Suppressor macrophage (primary cell): ENCODE measurements at regions not wholly inside any gene's neighbourhood (a gene's known extent, or its start where the extent isn't known, plus 50 kb on each side); places are given as distances from the start of the nearest gene placed in this dataset.

ENCODE experiments used
- DNase-seq, 4 experiments: peaks; one replicate each; pipeline ENCODE4 v3.0.0-alpha.2; 2020 to 2022

DNA sequence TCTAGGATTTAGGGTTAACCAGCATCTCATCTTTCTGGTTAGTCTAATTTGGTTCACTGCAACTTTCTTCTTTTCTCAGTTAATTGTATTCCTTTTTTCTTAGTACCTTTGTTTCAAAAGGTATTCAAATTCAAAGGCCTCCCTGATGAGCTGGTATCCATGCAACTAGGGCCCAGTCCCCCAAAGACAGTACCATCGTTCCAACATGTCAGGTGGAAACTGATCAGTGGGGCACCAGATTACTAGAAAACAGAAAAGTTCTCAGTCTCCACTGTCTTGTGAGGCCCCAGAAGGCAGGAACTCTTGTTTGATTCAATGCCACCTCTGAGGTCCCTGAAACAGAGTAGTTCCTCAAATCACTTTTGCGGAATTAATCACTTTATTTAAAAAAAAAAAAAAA lies 303.2 kb upstream of the NBEA start:
- DNase-seq: no peak

DNA sequence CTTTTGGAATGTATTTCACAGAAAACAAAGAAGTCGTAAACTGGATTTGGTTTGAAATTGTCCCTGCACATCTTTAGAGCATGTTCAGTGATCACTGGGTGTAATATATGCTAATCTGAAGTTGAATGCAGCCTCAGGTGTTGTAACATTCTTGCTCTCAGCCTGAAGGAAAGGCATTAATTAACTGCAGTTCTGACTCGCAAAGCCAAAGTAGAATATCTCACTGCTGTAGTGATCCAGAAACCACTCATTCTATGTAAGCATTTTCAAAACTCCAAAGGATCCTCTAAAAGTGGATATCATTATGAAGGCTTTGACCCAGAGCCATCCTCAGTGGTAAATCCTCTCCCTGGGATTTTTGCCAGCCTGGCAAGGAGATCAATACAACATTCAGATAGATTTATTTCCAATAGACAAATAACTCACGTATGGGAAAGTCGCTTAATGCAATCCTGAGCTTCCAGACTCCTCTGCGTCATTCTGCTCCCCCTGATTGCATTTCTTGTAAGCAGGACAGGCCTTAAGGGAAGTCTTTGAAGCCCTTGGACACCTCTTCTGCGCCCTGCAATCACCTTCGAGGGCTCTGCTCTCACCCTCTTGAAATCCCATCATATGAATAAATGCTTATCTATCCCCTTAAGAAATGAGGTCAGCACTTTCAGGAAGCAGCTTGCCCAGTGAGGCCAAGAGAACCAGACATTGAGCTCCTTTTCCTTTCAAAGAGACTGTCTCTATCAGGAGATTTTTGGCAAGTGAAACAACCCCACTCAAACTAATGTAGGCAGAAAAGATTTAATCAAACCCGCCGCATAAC lies 301.7 kb upstream of the NBEA start:
- no peak for DNase-seq

GRCh38 chr13:34640993-34641330 lies 301.1 kb upstream of the NBEA start:
- no peak for DNase-seq

DNA sequence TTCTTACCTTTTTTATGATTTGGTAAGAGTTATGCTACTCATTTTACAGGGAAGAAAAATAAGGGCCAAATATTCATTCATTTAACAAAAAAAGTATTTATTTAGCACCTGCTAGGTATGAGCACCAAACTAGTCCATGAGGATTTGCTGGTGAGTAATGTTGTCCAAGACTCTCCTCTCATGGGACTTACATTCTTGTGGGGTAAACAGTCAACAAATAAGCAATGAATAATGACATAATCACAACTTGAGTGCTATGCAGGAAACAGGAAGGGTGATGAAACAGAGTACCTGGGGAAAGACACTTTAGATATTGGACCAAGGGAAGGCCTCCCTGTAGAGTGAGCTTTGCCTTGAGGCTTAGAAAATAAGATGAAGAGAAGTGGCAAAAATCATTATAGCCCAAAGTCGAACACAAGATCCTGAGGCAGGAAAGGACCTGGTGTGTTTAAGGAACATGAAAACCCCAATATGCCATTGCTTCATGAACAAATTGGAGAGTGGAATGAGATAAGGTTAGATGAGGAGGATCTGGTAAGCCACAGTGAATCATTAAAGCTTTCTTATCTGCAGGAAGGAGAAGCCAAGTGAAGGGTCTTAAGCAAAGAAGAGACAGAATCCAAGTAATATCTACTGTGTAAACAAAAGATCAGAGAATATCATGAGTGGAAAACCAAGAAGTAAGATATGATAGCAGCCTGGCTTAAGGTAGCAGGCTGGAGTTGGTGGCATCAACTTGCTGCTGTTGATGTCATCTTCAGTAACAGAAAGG lies 294.5 kb upstream of the NBEA start:
- no peak for DNase-seq

- DNase-seq: no peak
These were observed 287.9 kb upstream of the NBEA start for GRCh38 chr13:34654203-34654602.

- DNase-seq: no peak
These were observed 287.4 kb upstream of the NBEA start for GRCh38 chr13:34654647-34655046.

- DNase-seq: no peak
These were observed 286.5 kb upstream of the NBEA start for GRCh38 chr13:34655554-34655953.

GRCh38 chr13:34657716-34658115 lies 284.4 kb upstream of the NBEA start:
- DNase-seq: no peak

GRCh38 chr13:34667286-34668218 lies 274.5 kb upstream of the NBEA start:
- DNase-seq: no peak

GRCh38 chr13:34671137-34671536 lies 270.9 kb upstream of the NBEA start:
- DNase-seq: no peak

DNA sequence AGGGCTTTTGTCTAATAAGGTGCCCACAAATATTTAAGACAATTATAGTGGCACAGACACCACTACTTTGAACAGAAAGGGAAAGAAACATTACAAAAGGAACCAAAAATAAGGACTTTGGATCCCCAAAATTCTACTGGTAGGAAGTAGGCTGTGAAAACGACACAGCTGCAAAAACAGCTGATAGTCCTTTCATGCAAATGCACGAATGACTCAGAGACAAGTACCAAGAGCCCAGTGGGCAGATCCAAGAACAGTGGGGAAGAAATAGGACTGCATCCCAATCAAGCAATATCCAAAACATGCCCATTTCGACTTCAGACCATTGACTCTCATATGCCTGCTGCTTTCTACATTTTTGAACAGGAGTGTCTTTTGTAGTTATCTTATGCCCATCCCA lies 269.4 kb upstream of the NBEA start:
- no peak for DNase-seq

GRCh38 chr13:34675626-34676025 lies 266.4 kb upstream of the NBEA start:
- DNase-seq: no peak

- DNase-seq: no peak
These were observed 263.9 kb upstream of the NBEA start for GRCh38 chr13:34678154-34678553.

DNA sequence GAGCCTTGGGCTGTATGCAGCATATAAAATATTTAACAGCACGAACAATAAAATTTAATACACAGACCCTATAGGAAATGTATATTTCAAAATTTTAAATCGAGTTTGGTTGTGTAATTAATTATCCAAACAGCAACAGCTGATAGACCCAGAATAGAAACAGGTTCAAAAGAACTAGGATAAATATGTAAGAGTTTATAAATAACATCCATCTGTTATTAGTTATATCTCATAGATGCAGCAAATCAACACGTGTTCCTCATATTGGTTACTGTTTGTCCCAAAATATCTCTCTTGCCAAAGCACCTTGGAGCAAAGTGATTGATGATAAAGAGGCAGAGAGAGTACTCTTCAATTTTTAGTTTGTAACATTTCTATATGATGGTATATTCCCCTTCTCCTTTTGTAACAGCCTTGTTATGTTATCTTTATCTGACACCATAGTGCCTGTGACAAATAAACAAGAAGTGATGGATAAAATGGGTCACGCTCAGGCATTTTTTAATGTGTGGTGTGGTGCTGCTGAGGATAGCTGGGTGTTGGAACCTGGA lies 260.6 kb upstream of the NBEA start:
- DNase-seq: no peak

DNA sequence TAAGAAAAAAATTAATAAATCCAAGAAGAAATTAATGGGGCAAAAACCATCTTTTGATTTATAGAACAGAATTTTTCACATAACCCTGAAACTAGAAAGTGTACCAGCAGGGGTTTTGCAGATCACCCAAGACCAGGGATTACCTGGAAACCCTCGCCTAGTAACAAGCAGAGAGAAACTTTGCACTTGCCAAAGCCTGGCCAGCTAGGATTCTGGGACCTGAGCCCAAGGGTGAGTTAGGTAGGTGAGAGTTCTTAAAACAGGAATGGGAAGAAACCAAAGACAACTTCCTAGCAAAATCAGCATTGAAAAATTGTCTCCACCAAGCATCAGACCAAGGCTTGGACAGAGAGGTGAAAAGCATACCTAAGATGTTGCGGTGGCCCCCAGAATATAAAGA lies 247.0 kb upstream of the NBEA start:
- DNase-seq: no peak

- DNase-seq: no peak
These were observed 245.8 kb upstream of the NBEA start for GRCh38 chr13:34696296-34696695.

GRCh38 chr13:34696741-34697140 lies 245.3 kb upstream of the NBEA start:
- DNase-seq: no peak

GRCh38 chr13:34698945-34699344 lies 243.1 kb upstream of the NBEA start:
- no peak for DNase-seq

DNA sequence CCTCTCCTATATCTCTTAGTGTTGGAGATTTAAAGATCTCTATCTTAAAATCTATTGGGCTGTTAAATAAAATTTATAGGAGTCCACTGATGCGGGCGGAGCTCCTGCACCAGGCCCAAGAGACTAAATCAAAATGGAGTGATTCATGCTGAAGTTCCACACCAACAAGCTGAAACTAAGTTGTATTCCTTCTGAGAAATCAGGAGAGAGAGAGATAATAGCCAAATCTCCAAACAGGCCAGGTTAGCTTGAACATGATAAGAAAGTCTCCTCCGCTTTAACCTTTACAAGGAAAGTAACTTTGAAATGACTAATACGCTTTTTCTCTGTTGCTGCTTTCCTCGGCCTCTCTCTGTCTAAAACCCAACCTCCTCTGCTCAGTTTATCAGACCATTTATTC lies 241.9 kb upstream of the NBEA start:
- no peak for DNase-seq

GRCh38 chr13:34701919-34702318 lies 240.2 kb upstream of the NBEA start:
- DNase-seq: no peak

DNA sequence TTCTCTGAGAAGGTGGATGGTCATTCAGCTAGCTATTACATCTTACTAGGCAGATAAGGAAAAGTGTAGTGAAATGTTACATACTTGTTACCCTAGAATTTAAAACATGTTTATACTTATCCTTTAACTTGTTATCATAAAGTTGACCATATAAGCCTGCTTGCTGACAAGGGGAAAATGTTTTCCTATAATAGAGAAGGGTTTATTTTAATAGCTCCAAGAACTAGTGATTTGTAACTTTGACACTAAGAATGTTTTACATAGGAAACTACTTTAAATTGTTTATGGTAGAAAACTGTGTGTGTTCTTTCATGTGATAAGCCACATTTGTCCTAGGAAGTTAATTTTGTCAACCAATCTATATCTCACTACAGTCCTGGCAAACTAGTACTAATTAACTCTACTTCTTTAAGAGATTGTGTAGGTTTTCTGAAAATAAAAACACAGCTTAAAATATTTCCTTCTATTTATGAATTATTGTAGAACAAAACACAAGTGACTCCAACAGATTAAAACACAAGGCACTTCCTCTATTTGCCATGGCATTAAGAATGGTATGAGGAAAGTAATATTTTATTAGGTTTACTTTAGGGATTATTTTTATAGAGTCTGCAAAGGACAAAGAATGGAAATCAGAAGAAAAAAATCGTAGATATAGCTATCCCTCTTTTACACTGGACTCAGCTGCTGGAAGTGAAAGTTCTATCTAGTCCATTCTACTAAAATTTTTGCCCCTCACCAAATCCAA lies 233.3 kb upstream of the NBEA start:
- no peak for DNase-seq
